HG03460 (cell line): ENCODE measurements at regions not wholly inside any gene's neighbourhood (a gene's known extent, or its start where the extent isn't known, plus 50 kb on each side); places are given as distances from the start of the nearest gene placed in this dataset.
A peak's percentile ranks its signal among the peaks of the same experiment; 100 is the strongest.
"Not testable (repeated sequence)": the region's sequence is repeated elsewhere in the genome, so short reads cannot be mapped to it uniquely, and the experiment has no call there.

Experiments
- ATAC-seq: cut with Tn5 transposase; IDR thresholded peaks from one replicate; pipeline ENCODE4 v1.9.1; 2021; ENCODE audit not compliant: unreplicated experiment

GRCh38 chr7:124177891-124178290 is 145.0 kb upstream of the TMEM229A start:
- ATAC-seq = no peak

- ATAC-seq = not testable (repeated sequence)
Observed at GRCh38 chr7:124171812-124172211, 138.9 kb upstream of the TMEM229A start.

- ATAC-seq = no peak
Observed at GRCh38 chr7:124171068-124171467, 138.2 kb upstream of the TMEM229A start.

- no peak for ATAC-seq
Observed at GRCh38 chr7:124168616-124169015, 135.7 kb upstream of the TMEM229A start.

- ATAC-seq = no peak
Observed at GRCh38 chr7:124162667-124163066, 129.8 kb upstream of the TMEM229A start.

GRCh38 chr7:124155432-124156022 is 122.7 kb upstream of the TMEM229A start:
- peak; percentile 78 for ATAC-seq

GRCh38 chr7:124152859-124153692 is 120.2 kb upstream of the TMEM229A start:
- no peak for ATAC-seq

- no peak for ATAC-seq
Observed at GRCh38 chr7:124137664-124138063, 104.8 kb upstream of the TMEM229A start.

- no peak for ATAC-seq
Observed at GRCh38 chr7:124124201-124124600, 91.3 kb upstream of the TMEM229A start.

GRCh38 chr7:124120911-124121310 is 88.0 kb upstream of the TMEM229A start:
- no peak for ATAC-seq

- ATAC-seq = no peak
Observed at GRCh38 chr7:124113045-124113444, 80.2 kb upstream of the TMEM229A start.

- no peak for ATAC-seq
Observed at GRCh38 chr7:124106575-124106974, 73.7 kb upstream of the TMEM229A start.

- ATAC-seq = no peak
Observed at GRCh38 chr7:124101173-124101768, 68.4 kb upstream of the TMEM229A start.

GRCh38 chr7:124100190-124100589 is 67.3 kb upstream of the TMEM229A start:
- no peak for ATAC-seq

- not testable (repeated sequence) for ATAC-seq
Observed at GRCh38 chr7:124099585-124099984, 66.7 kb upstream of the TMEM229A start.

- ATAC-seq = no peak
Observed at GRCh38 chr7:124089621-124090020, 56.8 kb upstream of the TMEM229A start.

GRCh38 chr7:124088590-124088989 is 55.7 kb upstream of the TMEM229A start:
- ATAC-seq = no peak

GRCh38 chr7:124086843-124087242 is 54.0 kb upstream of the TMEM229A start:
- ATAC-seq = no peak

GRCh38 chr7:124085179-124085578 is 52.3 kb upstream of the TMEM229A start:
- no peak for ATAC-seq

- ATAC-seq = no peak
Observed at GRCh38 chr7:124084024-124084423, 51.2 kb upstream of the TMEM229A start.
